ENCODE measurements at regions not wholly inside any gene's neighbourhood (a gene's known extent, or its start where the extent isn't known, plus 50 kb on each side); places are given as distances from the start of the nearest gene placed in this dataset.

DNA sequence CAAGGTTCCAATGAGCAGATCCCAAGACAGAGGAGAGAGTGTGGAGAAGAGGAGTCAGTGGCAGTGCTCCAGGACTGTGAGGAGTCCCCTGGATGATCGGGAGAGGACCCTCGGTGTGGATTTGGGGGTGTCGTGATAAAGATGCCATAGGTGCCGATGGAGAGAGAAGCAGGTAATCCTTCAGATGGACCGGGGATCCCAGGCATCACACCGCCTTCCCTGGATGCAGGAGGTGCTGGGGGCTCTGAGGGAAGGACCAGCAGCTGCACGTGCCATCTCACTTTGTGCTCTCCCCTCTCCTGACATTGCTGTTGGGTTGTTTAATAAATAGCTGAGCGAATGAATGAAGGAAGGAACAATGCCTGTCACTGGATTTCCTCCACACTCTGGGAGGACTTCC lies 744.1 kb downstream of the BRD1 start:
- no peak overlapping the region for H3K4me3 ChIP-seq (ENCODE audit: control insufficient read depth, low read depth, low read length)
- TF ChIP-seq, protein P1, sequence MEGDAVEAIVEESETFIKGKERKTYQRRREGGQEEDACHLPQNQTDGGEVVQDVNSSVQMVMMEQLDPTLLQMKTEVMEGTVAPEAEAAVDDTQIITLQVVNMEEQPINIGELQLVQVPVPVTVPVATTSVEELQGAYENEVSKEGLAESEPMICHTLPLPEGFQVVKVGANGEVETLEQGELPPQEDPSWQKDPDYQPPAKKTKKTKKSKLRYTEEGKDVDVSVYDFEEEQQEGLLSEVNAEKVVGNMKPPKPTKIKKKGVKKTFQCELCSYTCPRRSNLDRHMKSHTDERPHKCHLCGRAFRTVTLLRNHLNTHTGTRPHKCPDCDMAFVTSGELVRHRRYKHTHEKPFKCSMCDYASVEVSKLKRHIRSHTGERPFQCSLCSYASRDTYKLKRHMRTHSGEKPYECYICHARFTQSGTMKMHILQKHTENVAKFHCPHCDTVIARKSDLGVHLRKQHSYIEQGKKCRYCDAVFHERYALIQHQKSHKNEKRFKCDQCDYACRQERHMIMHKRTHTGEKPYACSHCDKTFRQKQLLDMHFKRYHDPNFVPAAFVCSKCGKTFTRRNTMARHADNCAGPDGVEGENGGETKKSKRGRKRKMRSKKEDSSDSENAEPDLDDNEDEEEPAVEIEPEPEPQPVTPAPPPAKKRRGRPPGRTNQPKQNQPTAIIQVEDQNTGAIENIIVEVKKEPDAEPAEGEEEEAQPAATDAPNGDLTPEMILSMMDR (IDR thresholded peaks at IDR 0.05; ENCODE audit: control insufficient read depth, insufficient read depth, low read depth, low read length, missing control alignments): no peak
- DNase-seq (ENCODE audit: low read depth): no peak

DNA sequence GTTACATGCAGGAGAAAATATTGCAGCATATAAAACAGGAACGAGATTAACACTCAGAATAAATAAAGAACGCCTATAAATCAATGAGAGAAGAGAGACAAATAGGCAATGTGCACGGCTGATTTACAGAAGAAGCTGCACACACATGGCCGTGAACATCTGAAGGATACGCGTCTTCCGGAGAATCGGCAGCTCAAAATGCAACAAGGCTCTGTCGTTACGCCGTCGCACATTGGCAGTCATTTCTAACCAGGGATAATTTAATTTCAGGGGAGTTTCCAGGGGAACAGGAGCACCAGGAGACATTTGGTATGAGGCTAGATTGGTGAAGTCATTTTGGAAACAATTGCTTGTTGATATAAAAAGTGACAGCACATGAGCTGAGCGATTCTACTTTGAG lies 745.2 kb downstream of the BRD1 start:
- no peak overlapping the region for H3K4me3 ChIP-seq (ENCODE audit: control insufficient read depth, low read depth, low read length)
- no peak for DNase-seq (ENCODE audit: low read depth)
- TF ChIP-seq, protein P1 (IDR thresholded peaks at IDR 0.05; ENCODE audit: control insufficient read depth, insufficient read depth, low read depth, low read length, missing control alignments): no peak

DNA sequence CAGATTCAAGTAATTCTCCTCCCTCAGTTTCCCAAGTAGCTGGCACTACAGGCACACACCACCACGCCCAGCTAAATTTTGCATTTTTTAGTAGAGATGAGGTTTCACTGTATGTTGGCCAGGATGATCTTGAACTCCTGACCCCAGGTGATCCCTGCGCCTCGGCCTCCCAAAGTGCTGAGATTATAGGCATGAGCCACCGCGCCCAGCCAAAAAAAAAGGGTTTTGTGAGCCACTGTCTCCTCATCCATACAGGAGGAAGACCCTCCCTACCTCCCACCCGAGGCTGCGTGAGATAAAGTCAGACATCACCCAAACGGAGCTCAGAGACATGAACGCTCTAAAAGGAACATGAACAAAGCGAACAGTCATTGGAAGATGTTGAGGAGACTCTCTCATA lies 745.7 kb downstream of the BRD1 start:
- no peak for DNase-seq (ENCODE audit: low read depth)
- TF ChIP-seq, protein P1 (IDR thresholded peaks at IDR 0.05; ENCODE audit: control insufficient read depth, insufficient read depth, low read depth, low read length, missing control alignments): no peak
- no peak overlapping the region for H3K4me3 ChIP-seq (ENCODE audit: control insufficient read depth, low read depth, low read length)

DNA sequence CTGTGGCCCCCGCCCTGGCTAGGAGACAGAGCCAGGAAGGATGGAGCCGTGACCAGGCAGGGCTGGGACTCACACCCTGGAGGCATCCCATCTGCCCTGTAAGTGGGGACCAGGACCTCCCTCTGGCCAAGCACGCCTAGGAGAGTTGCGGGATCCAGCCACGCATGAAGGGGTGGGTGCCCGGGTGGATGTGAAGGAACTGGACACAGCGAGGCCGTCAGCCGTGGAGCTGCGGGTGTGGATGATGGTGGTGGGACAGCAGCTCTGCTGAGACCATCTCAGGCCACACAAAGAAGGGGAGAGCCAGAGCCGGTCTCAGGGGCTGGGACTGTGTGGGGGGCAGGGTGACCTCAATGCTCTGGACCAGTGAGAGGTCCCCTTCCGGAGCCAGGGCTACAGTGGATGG lies 746.4 kb downstream of the BRD1 start:
- H3K4me3 ChIP-seq (ENCODE audit: control insufficient read depth, low read depth, low read length): no peak overlapping the region
- DNase-seq (ENCODE audit: low read depth): no peak
- TF ChIP-seq, protein P1 (IDR thresholded peaks at IDR 0.05; ENCODE audit: control insufficient read depth, insufficient read depth, low read depth, low read length, missing control alignments): no peak

DNA sequence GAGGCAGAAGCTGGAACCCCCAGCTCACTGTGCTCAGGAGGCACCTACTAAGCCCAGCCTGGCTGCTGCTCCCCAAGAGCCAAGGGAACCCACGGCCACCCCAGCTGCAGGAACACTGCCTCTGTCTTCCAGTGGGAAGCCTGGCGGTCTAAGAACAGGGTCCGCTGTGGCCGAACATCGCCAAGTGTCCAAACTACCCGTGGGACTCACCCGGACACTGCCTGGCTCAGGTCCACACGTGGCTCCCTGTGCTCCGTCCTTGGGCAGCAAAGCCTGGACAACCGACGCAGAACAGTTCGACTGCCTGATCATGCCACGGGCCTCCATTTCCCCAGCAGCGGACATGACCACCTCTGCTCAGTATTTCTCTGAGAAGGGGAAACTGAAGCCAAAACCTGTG lies 747.0 kb downstream of the BRD1 start:
- no peak overlapping the region for H3K4me3 ChIP-seq (ENCODE audit: control insufficient read depth, low read depth, low read length)
- DNase-seq (ENCODE audit: low read depth): no peak
- TF ChIP-seq, protein P1 (IDR thresholded peaks at IDR 0.05; ENCODE audit: control insufficient read depth, insufficient read depth, low read depth, low read length, missing control alignments): no peak

DNA sequence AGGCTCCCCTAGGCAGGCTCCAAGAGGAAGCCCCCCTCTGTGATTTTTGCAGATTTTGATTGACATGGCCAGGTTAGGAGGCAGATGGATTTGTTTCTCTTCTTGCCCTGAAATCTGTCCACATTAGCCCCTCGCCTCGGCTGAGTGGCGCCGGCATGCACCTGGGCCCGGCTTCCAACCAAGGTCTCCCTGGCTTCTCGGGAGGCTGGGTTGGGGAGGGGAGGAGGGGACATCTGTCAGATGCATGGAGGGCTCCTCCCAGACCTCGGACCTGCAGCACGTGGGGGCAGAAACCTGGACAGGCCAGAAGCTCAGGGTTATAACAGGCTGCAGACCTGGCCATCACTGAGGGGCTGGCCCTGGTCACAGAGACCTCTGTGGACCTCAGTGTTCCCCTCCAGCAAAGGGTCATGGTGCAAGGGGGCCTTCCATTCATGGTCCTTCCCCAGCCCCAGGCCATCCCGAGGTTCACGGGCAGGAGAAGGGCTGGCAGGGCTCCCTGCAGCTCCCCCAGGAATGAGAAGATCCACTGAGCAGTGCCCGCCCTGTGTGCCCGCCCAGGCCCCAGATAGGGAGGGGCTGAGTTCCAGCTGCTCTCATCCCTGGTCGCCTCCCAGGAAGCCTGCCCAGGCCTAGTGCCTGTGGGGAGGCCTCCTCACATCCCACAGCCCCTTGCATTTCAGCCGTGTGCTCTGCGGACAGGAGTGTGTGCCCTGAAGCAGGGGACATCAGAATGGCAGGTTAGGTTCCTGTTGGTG lies 747.8 kb downstream of the BRD1 start:
- TF ChIP-seq, protein P1 (IDR thresholded peaks at IDR 0.05; ENCODE audit: control insufficient read depth, insufficient read depth, low read depth, low read length, missing control alignments): no peak
- no peak for DNase-seq (ENCODE audit: low read depth)
- no peak overlapping the region for H3K4me3 ChIP-seq (ENCODE audit: control insufficient read depth, low read depth, low read length)

Measured in AG09309 (cell line).